Muscle layer of duodenum (tissue), 2 donors: ENCODE measurements at regions not wholly inside any gene's neighbourhood (a gene's known extent, or its start where the extent isn't known, plus 50 kb on each side); places are given as distances from the start of the nearest gene placed in this dataset.

Experiments
- H3K27ac ChIP-seq: one replicate; pipeline ENCODE4 v1.7.0; 2013; ENCODE audit warnings: mild to moderate bottlenecking, low read length
- H3K27me3 ChIP-seq: one replicate; pipeline ENCODE4 v1.7.0; 2013; ENCODE audit warnings: low read depth, mild to moderate bottlenecking, control low read depth, low read length
- H3K36me3 ChIP-seq, 2 donors: one replicate each; pipeline ENCODE4 v1.7.0; 2013; ENCODE audit warnings: low read length in 2 of 2, control low read depth in 1 of 2, mild to moderate bottlenecking in 1 of 2; ENCODE audit not compliant: insufficient read depth in 2 of 2, control insufficient read depth in 1 of 2
- H3K4me1 ChIP-seq, 2 donors: one replicate each; pipeline ENCODE4 v1.7.0; 2013; ENCODE audit warnings: low read length in 2 of 2, mild to moderate bottlenecking in 2 of 2, control low read depth in 1 of 2, moderate library complexity in 1 of 2; ENCODE audit not compliant: insufficient read depth in 2 of 2, control insufficient read depth in 1 of 2
- H3K4me3 ChIP-seq, 2 donors: one replicate each; pipeline ENCODE4 v1.7.0; 2013; ENCODE audit warnings: low read length in 2 of 2, low read depth in 1 of 2, mild to moderate bottlenecking in 1 of 2
- H3K9me3 ChIP-seq, 2 donors: one replicate each; pipeline ENCODE4 v1.7.0; 2013; ENCODE audit warnings: low read length in 2 of 2, control low read depth in 1 of 2, mild to moderate bottlenecking in 1 of 2; ENCODE audit not compliant: control insufficient read depth in 1 of 2
- donor health status: healthy.

DNA sequence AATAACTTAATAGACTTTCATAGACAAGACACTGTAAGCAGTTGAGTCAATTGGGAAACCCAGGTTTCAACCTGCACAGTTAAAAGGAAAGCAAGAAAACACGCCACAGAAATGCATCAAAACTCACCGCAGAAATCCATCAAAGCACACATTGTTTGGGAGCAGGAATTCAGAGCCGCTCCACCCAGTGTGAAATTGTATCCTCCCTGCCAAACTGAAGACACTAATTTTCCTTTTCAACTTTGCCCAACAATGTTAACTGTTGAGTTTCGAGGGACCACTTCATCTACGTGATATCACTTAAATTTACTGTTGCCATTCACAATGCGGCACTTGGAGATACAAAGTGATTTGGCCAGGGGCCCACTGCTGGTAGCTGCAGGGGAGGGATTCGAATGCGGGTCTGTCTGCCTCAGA is 92.7 kb downstream of the DACT2 start:
- Histone ChIP-seq H3K27ac (no peak overlapping the region), H3K36me3 (no peaks in the 10 kb centered on the region), H3K9me3 (no peaks in the 10 kb centered on the region), H3K4me1 (peaks cover 3 to 16% of the 10 kb centered on the region in 2 donors), H3K27me3 (no peaks in the 10 kb centered on the region), H3K4me3 (no peak overlapping the region)

GRCh38 chr6:168226061-168226752 is 93.4 kb downstream of the DACT2 start:
- Histone ChIP-seq H3K4me3 (no peak overlapping the region), H3K4me1 (peaks cover 3 to 16% of the 10 kb centered on the region in 2 donors), H3K9me3 (no peaks in the 10 kb centered on the region), H3K36me3 (no peaks in the 10 kb centered on the region), H3K27ac (peak overlapping the region; percentile 6), H3K27me3 (no peaks in the 10 kb centered on the region)

GRCh38 chr6:168225471-168225911 is 94.1 kb downstream of the DACT2 start:
- no peaks in the 10 kb centered on the region for H3K27me3 ChIP-seq

DNA sequence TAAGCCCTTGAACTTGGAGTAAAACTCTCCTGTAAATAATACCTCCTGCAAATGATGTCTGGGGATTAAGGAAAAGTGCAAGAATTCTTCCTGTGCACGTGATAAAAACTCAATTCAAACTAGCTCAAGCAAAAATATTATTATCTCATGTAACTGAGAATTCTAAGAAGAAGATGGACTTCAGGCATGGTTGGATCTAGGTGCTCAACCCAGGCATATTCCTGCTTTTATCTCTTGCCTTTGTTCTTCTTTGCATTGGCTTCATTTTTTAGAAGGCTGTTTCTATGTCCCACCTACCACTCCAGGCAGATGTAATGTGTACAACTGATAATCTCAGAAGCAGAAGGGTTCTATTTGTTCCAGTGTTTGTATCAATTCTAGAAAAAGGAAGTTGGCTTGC is 95.8 kb downstream of the DACT2 start:
- Histone ChIP-seq H3K4me1 (peaks cover 3 to 16% of the 10 kb centered on the region in 2 donors), H3K36me3 (no peaks in the 10 kb centered on the region), H3K27ac (no peak overlapping the region), H3K27me3 (no peaks in the 10 kb centered on the region), H3K4me3 (no peak overlapping the region), H3K9me3 (no peaks in the 10 kb centered on the region)

More at GRCh38 chr6:168225471-168225911, 94.1 kb downstream of the DACT2 start:
- no peaks in the 10 kb centered on the region for H3K36me3 ChIP-seq
- no peak overlapping the region for H3K27ac ChIP-seq
- H3K4me3 ChIP-seq: no peak overlapping the region
- H3K9me3 ChIP-seq: no peaks in the 10 kb centered on the region
- H3K4me1 ChIP-seq: peaks cover 3 to 16% of the 10 kb centered on the region in 2 donors

DNA sequence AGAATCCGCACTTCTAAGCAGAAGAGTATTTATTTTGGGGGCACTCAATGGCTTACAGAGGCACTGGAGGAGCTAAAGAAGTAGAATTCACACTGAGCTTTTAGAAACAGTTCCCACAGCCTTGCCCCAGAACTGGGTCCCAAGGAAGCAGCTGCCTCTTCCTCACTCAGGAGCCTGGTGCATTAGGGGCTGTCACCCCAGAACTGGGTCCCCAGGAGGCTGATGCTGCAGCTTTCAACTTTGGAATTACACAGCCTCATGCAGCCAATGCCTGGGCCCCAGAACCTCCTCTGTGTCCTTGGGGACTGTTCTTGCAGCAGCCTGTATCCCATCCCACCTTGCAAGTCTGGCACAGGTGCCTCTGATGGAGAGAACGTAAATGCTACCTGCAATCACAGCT is 96.4 kb downstream of the DACT2 start:
- Histone ChIP-seq H3K9me3 (no peaks in the 10 kb centered on the region), H3K4me3 (no peak overlapping the region), H3K36me3 (no peaks in the 10 kb centered on the region), H3K4me1 (peaks cover 3 to 16% of the 10 kb centered on the region in 2 donors), H3K27me3 (no peaks in the 10 kb centered on the region), H3K27ac (no peak overlapping the region)

DNA sequence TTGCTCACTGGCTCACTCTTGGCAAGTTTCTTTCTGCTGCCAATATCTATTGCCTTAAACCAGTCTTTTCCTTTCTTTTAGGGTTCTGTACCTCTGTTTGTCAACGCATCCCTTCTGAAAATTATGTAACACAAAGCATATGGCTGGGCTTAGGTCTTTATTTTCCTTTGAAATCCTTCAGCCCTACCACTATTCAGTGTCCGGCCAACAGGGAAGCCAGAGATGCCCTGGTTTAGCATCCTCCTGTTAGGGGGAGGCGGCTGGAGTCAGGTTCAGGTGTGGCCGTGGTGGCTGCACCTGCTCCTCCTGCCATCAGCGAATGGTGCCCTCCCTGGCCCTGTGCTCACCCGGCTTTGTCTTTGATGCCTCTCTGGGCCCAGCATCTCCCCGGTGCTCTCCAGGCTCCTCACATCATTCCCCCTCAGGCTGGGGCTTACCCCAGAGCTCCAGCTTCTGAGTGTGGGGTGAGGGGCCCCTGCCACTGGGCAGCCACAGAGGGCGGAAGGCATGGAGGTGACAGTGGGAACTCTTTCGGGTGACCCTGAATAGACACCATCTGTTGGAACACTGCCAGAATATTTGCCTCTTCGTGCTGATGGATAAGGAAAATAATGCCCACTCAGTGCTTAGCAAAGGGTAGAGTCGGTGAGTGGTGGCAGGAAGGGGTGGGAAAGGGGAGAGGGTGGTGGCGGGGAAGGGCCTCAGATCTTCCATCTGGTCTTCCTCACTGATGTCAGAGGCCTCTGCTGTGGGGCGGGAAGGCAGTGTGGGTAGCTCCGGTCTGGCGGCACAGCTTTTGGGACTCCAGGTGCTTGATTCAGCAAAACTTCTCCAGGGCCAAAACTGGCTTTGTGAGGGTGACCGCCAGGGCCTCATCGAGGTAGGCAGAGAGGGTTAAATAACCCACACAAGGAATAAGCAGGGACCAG is 97.2 kb downstream of the DACT2 start:
- Histone ChIP-seq H3K9me3 (no peaks in the 10 kb centered on the region), H3K27ac (no peak overlapping the region), H3K27me3 (no peaks in the 10 kb centered on the region), H3K4me1 (peaks cover 3 to 16% of the 10 kb centered on the region in 2 donors), H3K36me3 (no peaks in the 10 kb centered on the region), H3K4me3 (no peak overlapping the region)

- Histone ChIP-seq H3K36me3 (no peaks in the 10 kb centered on the region), H3K4me3 (no peak overlapping the region), H3K9me3 (no peaks in the 10 kb centered on the region), H3K4me1 (peaks cover 3 to 13% of the 10 kb centered on the region in 2 donors), H3K27me3 (no peaks in the 10 kb centered on the region), H3K27ac (no peak overlapping the region)
Observed at GRCh38 chr6:168221497-168222079, 98.0 kb downstream of the DACT2 start.

- H3K9me3 ChIP-seq: no peaks in the 10 kb centered on the region
- H3K27ac ChIP-seq: no peak overlapping the region
- no peaks in the 10 kb centered on the region for H3K27me3 ChIP-seq
- H3K4me3 ChIP-seq: no peak overlapping the region
- H3K4me1 ChIP-seq: peaks cover 3 to 7% of the 10 kb centered on the region in 2 donors
- no peaks in the 10 kb centered on the region for H3K36me3 ChIP-seq
Observed at GRCh38 chr6:168221000-168221399, 98.6 kb downstream of the DACT2 start.

DNA sequence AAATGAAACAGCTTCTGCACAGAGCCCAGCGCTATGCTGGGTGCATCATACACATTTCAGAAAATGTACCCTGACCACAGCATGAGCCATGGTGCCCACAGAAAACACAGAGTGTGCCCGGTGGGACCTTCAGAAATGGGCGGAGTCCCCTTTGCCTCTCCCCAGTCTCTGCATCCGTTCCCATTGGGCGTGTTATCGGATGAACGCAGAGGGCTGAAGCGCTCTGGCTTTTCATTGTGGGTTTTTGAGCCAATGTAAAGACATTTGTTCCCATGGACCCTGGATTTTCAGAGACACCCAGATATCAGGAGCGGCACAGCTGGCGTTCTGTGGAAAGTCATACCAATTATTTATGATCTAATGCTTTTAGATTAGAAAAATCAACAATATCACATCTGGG is 99.8 kb downstream of the DACT2 start:
- H3K27me3 ChIP-seq: no peaks in the 10 kb centered on the region
- no peak overlapping the region for H3K27ac ChIP-seq
- H3K36me3 ChIP-seq: no peaks in the 10 kb centered on the region
- H3K9me3 ChIP-seq: no peaks in the 10 kb centered on the region
- no peaks in the 10 kb centered on the region for H3K4me1 ChIP-seq
- no peak overlapping the region for H3K4me3 ChIP-seq

GRCh38 chr6:168218785-168219566 is 100.6 kb downstream of the DACT2 start:
- Histone ChIP-seq H3K27ac (no peak overlapping the region), H3K27me3 (no peaks in the 10 kb centered on the region), H3K4me1 (no peaks in the 10 kb centered on the region), H3K36me3 (no peaks in the 10 kb centered on the region), H3K9me3 (no peaks in the 10 kb centered on the region), H3K4me3 (no peak overlapping the region)
